ENCODE measurements at regions not wholly inside any gene's neighbourhood (a gene's known extent, or its start where the extent isn't known, plus 50 kb on each side); places are given as distances from the start of the nearest gene placed in this dataset.

- H3K4me3 ChIP-seq (replicated peaks in 1 of 2; ENCODE audit: low read depth in 2 of 2, low read length in 2 of 2) = no peak overlapping the region
- DNase-seq (ENCODE audit: low read depth in 2 of 2) = peak in 1 of 2 donors; percentile 0
- TF ChIP-seq, protein P1, sequence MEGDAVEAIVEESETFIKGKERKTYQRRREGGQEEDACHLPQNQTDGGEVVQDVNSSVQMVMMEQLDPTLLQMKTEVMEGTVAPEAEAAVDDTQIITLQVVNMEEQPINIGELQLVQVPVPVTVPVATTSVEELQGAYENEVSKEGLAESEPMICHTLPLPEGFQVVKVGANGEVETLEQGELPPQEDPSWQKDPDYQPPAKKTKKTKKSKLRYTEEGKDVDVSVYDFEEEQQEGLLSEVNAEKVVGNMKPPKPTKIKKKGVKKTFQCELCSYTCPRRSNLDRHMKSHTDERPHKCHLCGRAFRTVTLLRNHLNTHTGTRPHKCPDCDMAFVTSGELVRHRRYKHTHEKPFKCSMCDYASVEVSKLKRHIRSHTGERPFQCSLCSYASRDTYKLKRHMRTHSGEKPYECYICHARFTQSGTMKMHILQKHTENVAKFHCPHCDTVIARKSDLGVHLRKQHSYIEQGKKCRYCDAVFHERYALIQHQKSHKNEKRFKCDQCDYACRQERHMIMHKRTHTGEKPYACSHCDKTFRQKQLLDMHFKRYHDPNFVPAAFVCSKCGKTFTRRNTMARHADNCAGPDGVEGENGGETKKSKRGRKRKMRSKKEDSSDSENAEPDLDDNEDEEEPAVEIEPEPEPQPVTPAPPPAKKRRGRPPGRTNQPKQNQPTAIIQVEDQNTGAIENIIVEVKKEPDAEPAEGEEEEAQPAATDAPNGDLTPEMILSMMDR (IDR thresholded peaks at IDR 0.05; ENCODE audit: low read depth, low read length) = no peak
Observed at GRCh38 chr5:162699361-162699760, 631.8 kb downstream of the GABRG2 start.

DNA sequence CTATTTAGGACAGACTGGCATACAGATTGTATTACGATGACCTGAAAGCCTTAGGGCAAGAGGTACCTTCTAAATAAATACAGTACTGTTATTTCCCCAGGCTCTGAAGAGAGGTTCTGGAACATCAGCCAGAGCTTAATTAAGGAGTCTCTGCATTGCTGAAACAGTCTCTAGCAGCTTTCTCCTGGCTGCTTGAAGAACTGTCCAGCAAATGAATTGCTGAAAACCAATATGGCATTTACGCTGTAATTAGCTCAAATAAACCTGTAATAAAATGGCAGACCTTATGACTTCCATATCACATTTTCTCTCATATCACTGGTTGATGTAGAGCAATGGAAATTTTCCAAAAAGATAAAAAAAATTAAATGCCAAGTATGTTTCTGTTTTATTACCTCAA, 636.3 kb downstream of the GABRG2 start:
- no peak overlapping the region for H3K4me3 ChIP-seq (replicated peaks in 1 of 2; ENCODE audit: low read depth in 2 of 2, low read length in 2 of 2)
- DNase-seq (ENCODE audit: low read depth in 2 of 2) = no peak
- TF ChIP-seq, protein P1 (IDR thresholded peaks at IDR 0.05; ENCODE audit: low read depth, low read length) = no peak

DNA sequence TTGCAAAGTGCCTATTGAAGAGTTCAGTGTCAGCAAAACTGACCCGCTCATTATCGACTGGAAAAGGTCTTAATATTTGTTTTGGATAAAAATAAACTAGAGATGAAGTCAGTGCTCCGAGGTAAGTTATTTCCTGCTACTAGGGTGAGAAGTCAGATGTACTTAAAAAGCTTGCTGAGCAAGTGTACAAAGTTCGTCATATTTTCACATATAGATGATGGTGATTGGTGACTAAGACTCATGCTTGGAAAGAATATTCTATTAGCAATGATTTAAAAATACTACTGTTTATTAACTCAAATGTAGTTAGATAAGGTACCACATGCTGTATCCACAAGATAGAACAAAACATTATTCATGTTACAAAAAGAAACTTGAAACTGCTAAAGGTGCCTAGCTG, 643.7 kb downstream of the GABRG2 start:
- TF ChIP-seq, protein P1 (IDR thresholded peaks at IDR 0.05; ENCODE audit: low read depth, low read length) = no peak
- DNase-seq (ENCODE audit: low read depth in 2 of 2) = no peak
- no peak overlapping the region for H3K4me3 ChIP-seq (replicated peaks in 1 of 2; ENCODE audit: low read depth in 2 of 2, low read length in 2 of 2)

DNA sequence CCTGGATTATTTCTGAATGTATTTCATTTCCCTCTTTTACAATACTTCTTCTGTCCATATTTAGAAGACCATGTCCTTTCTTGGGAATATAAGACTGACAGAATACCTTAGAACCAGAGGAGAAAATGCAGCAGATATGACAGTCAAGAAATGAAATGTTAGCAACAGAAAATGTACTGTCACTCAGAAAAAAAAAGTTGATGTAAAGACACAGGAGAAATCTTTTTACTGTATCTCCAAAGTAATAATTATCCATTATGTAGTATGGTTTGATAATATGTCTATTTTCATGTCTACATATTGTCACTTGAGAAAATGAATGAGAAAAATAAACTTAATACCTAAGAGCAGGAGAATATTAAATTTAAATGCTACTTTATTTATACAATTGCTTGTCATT, 652.1 kb downstream of the GABRG2 start:
- TF ChIP-seq, protein P1 (IDR thresholded peaks at IDR 0.05; ENCODE audit: low read depth, low read length) = no peak
- H3K4me3 ChIP-seq (replicated peaks in 1 of 2; ENCODE audit: low read depth in 2 of 2, low read length in 2 of 2) = no peak overlapping the region
- no peak for DNase-seq (ENCODE audit: low read depth in 2 of 2)

- TF ChIP-seq, protein P1 (IDR thresholded peaks at IDR 0.05; ENCODE audit: low read depth, low read length) = no peak
- DNase-seq (ENCODE audit: low read depth in 2 of 2) = no peak
- no peak overlapping the region for H3K4me3 ChIP-seq (replicated peaks in 1 of 2; ENCODE audit: low read depth in 2 of 2, low read length in 2 of 2)
Observed at GRCh38 chr5:162721125-162721524, 653.6 kb downstream of the GABRG2 start.

- no peak overlapping the region for H3K4me3 ChIP-seq (replicated peaks in 1 of 2; ENCODE audit: low read depth in 2 of 2, low read length in 2 of 2)
- DNase-seq (ENCODE audit: low read depth in 2 of 2) = no peak
- TF ChIP-seq, protein P1 (IDR thresholded peaks at IDR 0.05; ENCODE audit: low read depth, low read length) = no peak
Observed at GRCh38 chr5:162752612-162753011, 684.8 kb upstream of the CCNG1 start.

DNA sequence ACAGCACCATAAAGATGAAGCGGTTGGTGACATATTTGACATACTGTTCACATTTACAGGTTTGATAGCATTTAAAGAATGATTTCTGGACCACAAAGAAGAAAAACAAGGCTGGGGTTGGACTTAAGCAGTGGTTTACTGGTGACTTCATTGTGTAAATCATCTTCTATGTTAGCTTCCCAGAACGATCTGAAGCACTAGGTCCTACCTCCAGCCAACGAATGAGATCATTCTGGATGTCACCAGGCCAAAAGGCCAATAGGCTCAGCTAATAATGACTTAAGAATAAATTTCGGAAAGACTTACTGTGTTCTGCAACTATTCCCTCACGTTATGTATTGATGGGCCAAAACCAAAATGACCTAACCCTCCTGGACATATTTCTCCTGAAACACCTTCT, 675.3 kb upstream of the CCNG1 start:
- no peak for DNase-seq (ENCODE audit: low read depth in 2 of 2)
- TF ChIP-seq, protein P1 (IDR thresholded peaks at IDR 0.05; ENCODE audit: low read depth, low read length) = no peak
- no peak overlapping the region for H3K4me3 ChIP-seq (replicated peaks in 1 of 2; ENCODE audit: low read depth in 2 of 2, low read length in 2 of 2)

Data from cardiac fibroblast (primary cell).